Endothelial cell of umbilical vein (primary cell): ENCODE measurements at regions not wholly inside any gene's neighbourhood (a gene's known extent, or its start where the extent isn't known, plus 50 kb on each side); places are given as distances from the start of the nearest gene placed in this dataset.

Experiments used
- BruUV-seq: library from RNA; stranded (reverse); fragments of 400-500 nt; replicated peaks from 2 replicates; lab custom pipeline; 2021; lab: Mats Ljungman, UMichigan
- CTCF ChIA-PET: fragments of 300-600, 350-600 bp; sonication (Branson Sonifier 250); formaldehyde crosslinking; loops from one replicate; lab custom pipeline; 2021; ENCODE audit warnings: antibody characterized with exemption, inconsistent platforms; lab: Charles Lee
- POLR2A ChIA-PET: fragments of 300-600, 350-600 bp; sonication (Branson Sonifier 250); formaldehyde crosslinking; loops from one replicate; lab custom pipeline; 2021; ENCODE audit warnings: antibody characterized with exemption, inconsistent platforms; lab: Charles Lee
- DNase-seq: peaks from one replicate; pipeline ENCODE4 v3.0.0-alpha.2; 2011; ENCODE audit warnings: low read depth, low spot score
- FAIRE-seq: peaks from 2 replicates; lab custom pipeline; 2011; peaks lifted over from hg19 to GRCh38; lab: Jason Lieb, UNC
- H2AFZ ChIP-seq: 2 replicates; pipeline ENCODE4 v1.6.0; 2012; ENCODE audit warnings: low read depth, low read length, control low read depth, inconsistent platforms
- H3K27ac ChIP-seq: 2 replicates; pipeline ENCODE4 v1.5.1; 2011; ENCODE audit warnings: low read depth, mild to moderate bottlenecking, control low read depth, low read length, moderate library complexity; ENCODE audit not compliant: insufficient read depth
- H3K27me3 ChIP-seq, 2 experiments: 2 replicates each; pipeline versions ENCODE4 v1.6.0 to v1.6.1; 2011; ENCODE audit warnings: low read length in 2 of 2, mixed read lengths in 1 of 2; ENCODE audit not compliant: control insufficient read depth in 2 of 2, insufficient read depth in 2 of 2
- H3K36me3 ChIP-seq, 2 experiments: 2 replicates in 1 of 2; 3 replicates in 1 of 2; pipeline ENCODE4 v1.5.1; 2011; ENCODE audit warnings: low read length in 2 of 2, mild to moderate bottlenecking in 1 of 2, moderate library complexity in 1 of 2; ENCODE audit not compliant: control insufficient read depth in 2 of 2, insufficient read depth in 2 of 2; ENCODE audit errors: extremely low read depth in 1 of 2
- H3K4me1 ChIP-seq: 3 replicates; pipeline ENCODE4 v1.5.1; 2011; ENCODE audit warnings: mild to moderate bottlenecking, low read length; ENCODE audit not compliant: control insufficient read depth, insufficient read depth; ENCODE audit errors: extremely low read depth
- H3K4me2 ChIP-seq: 2 replicates; pipeline ENCODE4 v1.6.1; 2011; ENCODE audit warnings: low read length, control low read depth, mixed read lengths; ENCODE audit not compliant: insufficient read depth
- H3K4me3 ChIP-seq, 3 experiments: fragments of 200-600 bp in 1 of 3; sonication (generic), shearing (Covaris generic) in 1 of 3; replicated peaks in 1 of 3; 2 replicates each; pipeline ENCODE4 v1.5.1; 2011 to 2016; ENCODE audit warnings: control low read depth in 3 of 3, low read length in 3 of 3, mild to moderate bottlenecking in 2 of 3, inconsistent platforms in 1 of 3, low read depth in 1 of 3, moderate library complexity in 1 of 3; ENCODE audit not compliant: insufficient read depth in 1 of 3
- H3K79me2 ChIP-seq: 2 replicates; pipeline ENCODE4 v1.6.0; 2012; ENCODE audit warnings: low read length, inconsistent platforms; ENCODE audit not compliant: control insufficient read depth, insufficient read depth
- H3K9ac ChIP-seq: replicated peaks from 2 replicates; pipeline ENCODE3; 2011; ENCODE audit warnings: low read length, control low read depth; ENCODE audit not compliant: insufficient read depth; ENCODE audit errors: extremely low read depth
- H3K9me1 ChIP-seq: replicated peaks from 3 replicates; pipeline ENCODE4 v1.6.0; 2011; ENCODE audit warnings: mild to moderate bottlenecking, low read length; ENCODE audit not compliant: control insufficient read depth, insufficient read depth; ENCODE audit errors: extremely low read depth
- H3K9me3 ChIP-seq: replicated peaks from 2 replicates; pipeline ENCODE4 v1.5.1; 2012; ENCODE audit warnings: low read length, inconsistent platforms; ENCODE audit not compliant: control insufficient read depth, insufficient read depth
- H4K20me1 ChIP-seq: replicated peaks from 2 replicates; pipeline ENCODE3; 2011; ENCODE audit warnings: mild to moderate bottlenecking, low read length; ENCODE audit not compliant: control insufficient read depth, insufficient read depth; ENCODE audit errors: extremely low read depth
- EZH2 ChIP-seq: IDR thresholded peaks from 2 replicates; pipeline ENCODE4 v1.6.1; 2012; ENCODE audit warnings: borderline replicate concordance, low read depth, mild to moderate bottlenecking, moderate library complexity, low read length, inconsistent platforms; ENCODE audit not compliant: severe bottlenecking
- FOS ChIP-seq: IDR thresholded peaks from 2 replicates; pipeline ENCODE4 v1.6.1; 2011; ENCODE audit warnings: mild to moderate bottlenecking, low read length, moderate library complexity, borderline replicate concordance; ENCODE audit not compliant: insufficient read depth
- GATA2 ChIP-seq: IDR thresholded peaks from 2 replicates; pipeline ENCODE4 v1.7.0; 2011; ENCODE audit warnings: low read depth, mild to moderate bottlenecking, moderate library complexity, mixed read lengths, low read length; ENCODE audit not compliant: insufficient read length, insufficient read depth
- JUN ChIP-seq: IDR thresholded peaks from 2 replicates; pipeline ENCODE4 v1.6.1; 2011; ENCODE audit warnings: borderline replicate concordance, low read depth; ENCODE audit not compliant: insufficient read length, insufficient read depth
- MAX ChIP-seq: IDR thresholded peaks from 2 replicates; pipeline ENCODE4 v1.6.1; 2011; ENCODE audit not compliant: insufficient read depth, insufficient read length
- MYC ChIP-seq: IDR thresholded peaks from one replicate; pipeline ENCODE4 v1.6.1; 2011; ENCODE audit warnings: mild to moderate bottlenecking, low read depth, low read length
- POLR2A ChIP-seq: IDR thresholded peaks from 2 replicates; pipeline ENCODE4 v1.6.1; 2012; ENCODE audit warnings: low read depth, mild to moderate bottlenecking, control low read depth, low read length
- POLR2AphosphoS5 ChIP-seq: IDR thresholded peaks from 2 replicates; pipeline ENCODE4 v1.6.1; 2012; ENCODE audit warnings: low read depth, mild to moderate bottlenecking, control low read depth, low read length, moderate library complexity; ENCODE audit not compliant: insufficient read depth
- dilution Hi-C: fragments of 300-500 bp; cut with MboI; formaldehyde crosslinking; loops from one replicate; pipeline ENCODE4 v1.15.0; 2019; ENCODE audit warnings: low sequenced_read_pairs; ENCODE audit not compliant: extremely low pct_ligation_motif_present
- intact Hi-C: fragments of 100-400 bp; cut with micrococcal nuclease; formaldehyde crosslinking; loops from one replicate; pipeline ENCODE4 v1.10.0; 2022
- TF ChIP-seq, protein P1 (sequence below), 2 donors: IDR thresholded peaks; 1 replicate in 1 of 2; 2 replicates in 1 of 2; pipeline ENCODE4 v1.5.1; 2011; ENCODE audit warnings: low read length in 2 of 2, mild to moderate bottlenecking in 2 of 2, moderate library complexity in 2 of 2, control low read depth in 1 of 2, inconsistent platforms in 1 of 2, low read depth in 1 of 2; ENCODE audit not compliant: insufficient read depth in 1 of 2; ENCODE audit errors: extremely low read depth in 1 of 2

GRCh38 chr18:11533942-11534496 lies 75.4 kb upstream of the SLC35G4 start:
- Histone ChIP-seq H3K4me1 (no peaks in the 10 kb centered on the region), H3K9me3 (no peaks in the 10 kb centered on the region), H3K4me2 (no peak overlapping the region), H3K27me3 (no peaks in the 10 kb centered on the region), H3K79me2 (no peaks in the 10 kb centered on the region), H3K27ac (no peak overlapping the region), H3K36me3 (no peaks in the 10 kb centered on the region), H3K4me3 (no peak overlapping the region), H2AFZ (no peak overlapping the region), H3K9me1 (no peaks in the 10 kb centered on the region), H4K20me1 (no peaks in the 10 kb centered on the region), H3K9ac (no peak overlapping the region)
- ChIA-PET CTCF (no interaction called here), POLR2A (no interaction called here)
- no peak for TF ChIP-seq EZH2
- TF ChIP-seq MYC: no peak
- TF ChIP-seq FOS: no peak
- TF ChIP-seq POLR2A: no peak
- no peak for TF ChIP-seq POLR2AphosphoS5
- TF ChIP-seq GATA2: no peak
- TF ChIP-seq JUN: no peak
- TF ChIP-seq, protein P1, sequence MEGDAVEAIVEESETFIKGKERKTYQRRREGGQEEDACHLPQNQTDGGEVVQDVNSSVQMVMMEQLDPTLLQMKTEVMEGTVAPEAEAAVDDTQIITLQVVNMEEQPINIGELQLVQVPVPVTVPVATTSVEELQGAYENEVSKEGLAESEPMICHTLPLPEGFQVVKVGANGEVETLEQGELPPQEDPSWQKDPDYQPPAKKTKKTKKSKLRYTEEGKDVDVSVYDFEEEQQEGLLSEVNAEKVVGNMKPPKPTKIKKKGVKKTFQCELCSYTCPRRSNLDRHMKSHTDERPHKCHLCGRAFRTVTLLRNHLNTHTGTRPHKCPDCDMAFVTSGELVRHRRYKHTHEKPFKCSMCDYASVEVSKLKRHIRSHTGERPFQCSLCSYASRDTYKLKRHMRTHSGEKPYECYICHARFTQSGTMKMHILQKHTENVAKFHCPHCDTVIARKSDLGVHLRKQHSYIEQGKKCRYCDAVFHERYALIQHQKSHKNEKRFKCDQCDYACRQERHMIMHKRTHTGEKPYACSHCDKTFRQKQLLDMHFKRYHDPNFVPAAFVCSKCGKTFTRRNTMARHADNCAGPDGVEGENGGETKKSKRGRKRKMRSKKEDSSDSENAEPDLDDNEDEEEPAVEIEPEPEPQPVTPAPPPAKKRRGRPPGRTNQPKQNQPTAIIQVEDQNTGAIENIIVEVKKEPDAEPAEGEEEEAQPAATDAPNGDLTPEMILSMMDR (IDR thresholded peaks at IDR 0.05; ENCODE audit: extremely low read depth in 1 of 2, insufficient read depth in 1 of 2, low read depth in 1 of 2, low read length in 2 of 2): no peak
- no peak for TF ChIP-seq MAX
- intact Hi-C loops: no loop called here
- dilution Hi-C loops: no loop called here
- no peak for DNase-seq
- no TSS peak for BruUV-seq
- FAIRE-seq: no peak
